ENCODE measurements at regions not wholly inside any gene's neighbourhood (a gene's known extent, or its start where the extent isn't known, plus 50 kb on each side); places are given as distances from the start of the nearest gene placed in this dataset.

DNA sequence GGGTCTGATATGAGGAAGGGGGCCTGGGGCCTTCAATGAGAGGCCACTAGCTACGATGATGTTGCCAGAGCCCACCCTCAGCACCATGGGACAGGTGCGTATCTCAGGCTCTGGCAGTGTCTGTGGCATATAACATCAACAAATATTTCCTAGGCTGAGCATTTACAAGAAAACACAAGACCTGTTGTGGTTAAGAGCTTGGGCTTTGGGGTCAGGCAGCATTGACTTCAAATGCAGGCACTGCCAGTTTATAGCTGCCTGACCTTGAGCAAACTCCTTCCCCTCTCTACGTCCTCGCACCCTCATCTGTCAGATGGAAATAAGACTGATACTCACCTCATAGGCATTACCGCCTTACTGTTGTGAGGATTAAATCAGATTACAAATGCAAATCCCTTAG, 156.0 kb downstream of the KATNAL1 start:
- no peak for DNase-seq

DNA sequence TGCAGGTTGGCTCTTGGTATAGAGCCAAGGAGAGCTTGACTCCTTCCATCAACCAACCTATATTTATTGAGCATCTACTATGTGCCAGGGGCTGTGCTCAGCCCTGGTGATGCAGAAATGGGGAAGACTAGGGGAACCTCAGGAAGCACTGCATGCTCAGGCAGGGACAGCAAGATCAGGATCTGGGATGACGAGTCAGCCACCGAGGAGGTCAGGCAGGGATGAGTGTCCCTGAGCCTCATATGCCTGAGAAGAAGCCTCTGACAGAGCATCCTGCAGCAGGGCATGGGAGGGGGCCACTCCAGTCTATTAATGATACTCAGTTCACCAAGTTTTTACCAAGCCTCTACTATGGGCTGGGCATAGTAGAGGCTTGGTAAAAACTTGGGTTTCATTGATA, 158.1 kb downstream of the KATNAL1 start:
- no peak for DNase-seq

DNA sequence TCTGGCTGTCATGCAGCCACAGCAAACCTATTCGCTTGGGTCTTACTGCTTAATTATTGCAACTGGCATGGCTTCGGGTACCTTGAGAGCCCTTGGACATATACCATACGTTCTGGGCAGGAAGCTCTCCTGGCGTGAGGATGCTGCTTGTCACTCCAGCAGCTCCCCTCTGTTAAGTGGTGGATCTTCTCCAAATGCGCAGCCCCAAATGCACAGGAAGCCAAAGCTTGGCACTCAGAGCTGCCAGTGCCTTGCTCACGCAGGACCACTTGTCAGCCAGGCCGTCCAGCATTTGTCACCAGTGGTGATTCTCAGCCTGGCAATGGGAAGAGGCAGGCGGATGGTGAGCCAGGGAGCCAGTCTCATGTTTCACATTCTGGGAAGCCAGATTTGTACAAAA, 158.6 kb downstream of the KATNAL1 start:
- no peak for DNase-seq

DNA sequence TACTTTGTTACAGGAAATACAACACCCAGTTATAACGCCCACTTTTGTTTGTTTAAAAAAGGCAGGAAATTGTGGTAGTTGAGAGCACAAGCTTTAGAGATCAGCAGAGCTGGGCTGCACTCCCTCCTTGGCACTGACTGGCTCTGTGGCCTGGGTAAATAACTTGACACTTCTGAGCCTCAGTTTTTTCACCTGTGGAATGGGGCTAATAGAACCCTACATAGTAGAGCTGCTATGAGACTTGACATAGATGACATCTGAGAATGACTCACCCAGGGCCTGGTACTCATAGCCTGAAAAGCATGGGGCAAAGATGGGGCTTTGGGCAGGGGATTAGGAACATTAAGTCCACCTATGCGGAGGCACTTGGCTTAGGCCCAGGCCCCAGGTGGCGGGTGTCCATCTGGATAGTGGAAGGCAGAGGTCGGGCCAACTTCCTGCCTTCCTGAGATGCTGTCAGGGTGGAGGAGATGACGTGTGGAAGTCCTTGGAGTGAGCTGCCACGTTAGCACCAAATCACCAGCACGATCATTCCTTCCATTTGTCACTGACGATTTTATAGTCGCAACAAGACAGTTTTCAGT, 159.1 kb downstream of the KATNAL1 start:
- DNase-seq: no peak

DNA sequence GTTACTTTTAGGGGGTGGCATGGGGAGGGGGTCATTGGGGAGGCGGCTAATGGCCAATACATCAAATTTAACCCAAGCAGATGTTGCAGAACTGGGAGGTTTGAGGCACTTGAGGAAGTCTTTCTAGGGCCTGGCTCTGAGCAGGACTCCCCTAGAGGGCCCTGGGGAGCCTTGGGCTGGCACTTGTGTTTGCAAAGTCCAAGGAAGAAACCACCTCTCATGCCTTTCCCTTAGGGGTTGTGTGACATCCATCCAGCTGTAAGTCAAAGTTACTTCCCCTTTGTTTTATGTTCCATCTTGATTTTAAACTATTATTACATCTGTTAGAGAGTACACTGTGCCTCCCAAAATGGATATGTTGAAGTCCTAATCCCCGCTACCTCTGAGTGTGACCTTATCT, 159.9 kb downstream of the KATNAL1 start:
- no peak for DNase-seq

DNA sequence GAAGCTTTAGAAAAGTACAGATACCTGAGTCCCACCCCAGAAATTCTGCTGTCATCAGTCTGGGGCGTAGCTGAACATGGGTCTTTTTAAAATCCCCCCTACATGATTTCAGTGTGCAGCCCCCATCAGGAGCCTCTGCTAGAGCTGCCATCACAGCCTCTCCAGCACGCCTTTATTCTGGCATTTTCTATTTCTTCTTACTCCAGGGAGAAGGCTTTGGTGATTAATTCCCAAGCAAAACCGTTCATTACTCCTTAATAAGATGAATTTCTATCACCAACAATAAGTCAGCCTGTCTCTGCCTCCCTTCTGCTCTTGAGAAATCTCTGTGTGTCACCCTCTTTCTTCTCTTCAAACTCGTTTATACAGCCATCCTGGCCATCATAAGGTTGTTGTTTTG, 160.3 kb downstream of the KATNAL1 start:
- no peak for DNase-seq

DNA sequence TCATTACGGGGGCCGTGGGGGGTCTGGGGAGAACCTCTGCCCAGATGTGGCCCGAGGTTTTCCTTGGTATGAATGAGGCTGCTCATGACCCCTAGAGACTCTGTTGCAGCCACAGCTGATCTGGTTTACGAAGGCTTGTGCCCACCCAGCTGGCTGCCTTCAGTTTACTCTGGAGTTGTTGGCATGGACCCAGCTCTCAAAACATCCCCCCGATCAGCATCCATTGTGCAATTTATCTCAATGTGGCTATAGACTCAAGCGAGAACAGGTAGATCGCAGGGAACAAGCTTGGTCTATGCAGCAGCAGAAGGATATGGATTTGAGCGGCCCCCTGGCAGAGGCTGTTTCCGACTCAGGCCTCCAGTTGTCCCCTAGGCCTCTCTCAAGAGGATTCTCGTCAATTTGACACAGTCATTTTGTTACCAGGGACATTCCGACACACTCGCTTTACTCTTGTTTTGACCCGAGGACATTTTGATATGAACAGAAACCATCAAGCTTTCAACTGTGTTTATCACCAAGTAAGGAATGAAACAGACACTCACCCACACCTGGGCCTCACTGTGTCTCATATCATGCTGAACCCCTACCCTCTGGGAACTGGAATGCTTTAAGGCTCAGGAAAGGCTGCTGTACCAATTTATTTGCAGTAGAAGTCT, 161.5 kb downstream of the KATNAL1 start:
- peak; percentile 63 for DNase-seq

DNA sequence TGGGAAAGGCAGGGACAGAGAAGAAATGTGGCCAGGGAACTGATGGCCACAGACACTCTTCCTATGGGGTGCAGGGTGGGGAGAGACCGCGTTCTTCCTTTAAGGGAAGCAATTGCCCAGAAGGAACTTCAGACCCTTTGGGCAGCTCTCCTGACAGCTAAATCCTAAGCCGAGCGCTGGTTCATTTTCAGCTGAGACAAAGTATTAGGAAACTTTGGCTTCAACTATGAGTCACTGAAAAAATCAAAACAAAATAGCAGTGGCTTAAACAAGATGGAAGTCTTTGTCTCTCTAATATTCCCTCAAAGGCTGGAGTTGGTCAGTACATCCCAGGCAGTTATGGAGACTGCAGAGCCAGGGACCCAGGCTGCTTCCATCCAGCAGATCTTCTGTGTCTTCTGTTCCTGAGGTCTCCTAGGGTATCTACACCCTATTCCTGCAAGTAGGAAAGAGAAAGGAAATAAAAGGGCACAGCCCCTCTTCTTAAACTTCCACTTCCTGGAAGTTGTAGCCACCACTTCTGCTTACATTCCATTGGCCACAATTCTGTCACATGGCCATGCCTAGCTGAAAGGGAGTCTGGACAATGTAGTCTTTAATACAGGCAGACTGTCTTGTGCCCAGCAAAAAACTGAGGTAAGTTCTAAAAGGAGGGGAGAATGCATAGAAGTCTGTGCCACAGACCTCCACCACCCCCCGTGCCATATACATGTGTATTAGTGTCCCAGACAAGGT, 163.5 kb downstream of the KATNAL1 start:
- no peak for DNase-seq

DNA sequence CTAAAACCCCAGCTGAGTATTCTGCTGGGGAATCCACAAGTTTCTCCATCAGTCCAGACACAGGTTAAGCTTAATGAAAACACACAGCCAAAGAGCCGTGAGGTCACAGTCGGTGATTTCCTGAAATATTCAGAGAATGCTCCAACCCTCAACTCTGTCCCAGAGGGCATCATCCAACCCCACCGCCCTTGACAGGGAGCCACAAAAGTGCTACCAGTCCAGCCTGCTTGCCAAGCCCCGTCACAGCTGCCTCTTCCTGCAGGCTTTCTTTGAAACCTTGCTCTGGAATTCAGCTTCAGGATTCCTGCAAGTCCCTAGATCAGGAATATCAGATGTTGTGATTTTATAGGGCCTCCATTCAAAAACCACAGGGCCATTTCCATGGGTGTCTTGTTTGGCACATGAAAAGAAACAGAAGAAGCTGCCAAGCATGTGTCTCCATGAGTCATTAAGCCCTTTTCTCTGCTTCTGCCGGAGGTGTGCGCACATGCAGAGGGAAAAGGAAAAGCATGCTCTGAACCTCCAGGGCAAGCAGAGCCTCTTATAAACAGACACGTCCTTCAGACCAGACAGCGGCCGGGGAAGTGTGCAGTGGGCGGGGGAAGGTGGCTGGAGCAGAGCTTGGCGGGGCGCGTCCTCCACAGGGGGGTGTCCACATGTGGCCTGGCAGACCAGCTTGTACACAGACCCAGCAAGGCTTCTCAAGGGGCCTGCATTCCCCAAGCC, 164.7 kb downstream of the KATNAL1 start:
- no peak for DNase-seq

DNA sequence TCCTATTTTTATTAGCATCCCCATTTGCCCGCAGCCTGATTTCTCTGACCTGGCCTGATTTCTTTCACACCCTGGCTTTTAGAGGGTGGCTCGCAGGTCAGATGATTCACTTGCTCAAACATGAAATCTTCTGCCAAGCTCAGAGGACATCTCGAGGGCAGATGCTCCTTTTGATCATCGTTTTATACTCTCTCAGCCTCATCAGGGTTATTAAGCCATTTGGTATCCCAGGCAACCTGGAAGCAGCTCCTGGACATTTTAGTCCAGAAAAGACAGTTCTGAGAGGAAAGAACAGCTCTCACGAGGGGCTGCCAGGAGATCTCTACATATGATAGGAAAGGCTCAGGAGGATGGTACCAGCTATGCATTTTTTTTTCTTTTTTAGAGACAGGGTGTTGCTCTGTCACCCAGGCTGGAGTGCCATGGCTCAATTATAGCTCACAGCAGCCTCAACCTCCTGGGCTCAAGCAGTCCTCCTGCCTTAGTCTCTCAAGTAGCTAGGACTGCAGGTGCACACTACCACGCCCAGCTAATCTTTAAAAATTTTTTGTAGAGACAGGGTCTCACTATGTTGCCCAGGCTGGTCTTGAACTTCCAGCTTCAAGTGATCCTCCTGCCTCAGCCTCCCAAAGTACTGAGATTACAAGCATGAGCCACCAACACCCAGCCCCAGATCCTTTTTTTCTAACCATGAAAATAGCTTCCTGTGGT, 165.4 kb downstream of the KATNAL1 start:
- DNase-seq: no peak

DNA sequence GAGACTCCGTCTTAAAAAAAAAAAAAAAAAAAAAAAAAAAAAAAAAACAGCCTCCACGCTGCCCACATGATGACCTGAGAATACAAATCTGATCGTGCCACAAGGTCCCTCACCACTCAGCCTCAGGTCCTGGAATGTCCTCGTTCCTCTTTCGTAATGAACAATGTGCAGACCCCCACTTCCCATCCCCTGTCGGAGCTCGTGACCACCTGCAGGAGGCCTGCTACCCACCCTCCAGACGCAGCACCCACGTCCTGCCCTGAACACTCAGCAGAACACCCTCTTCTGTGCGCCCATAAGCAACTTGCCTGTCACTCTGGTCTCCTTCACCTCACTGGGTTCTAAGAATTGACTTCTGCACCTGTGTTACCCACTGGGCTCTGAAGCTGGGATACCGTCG, 166.4 kb downstream of the KATNAL1 start:
- DNase-seq: no peak

DNA sequence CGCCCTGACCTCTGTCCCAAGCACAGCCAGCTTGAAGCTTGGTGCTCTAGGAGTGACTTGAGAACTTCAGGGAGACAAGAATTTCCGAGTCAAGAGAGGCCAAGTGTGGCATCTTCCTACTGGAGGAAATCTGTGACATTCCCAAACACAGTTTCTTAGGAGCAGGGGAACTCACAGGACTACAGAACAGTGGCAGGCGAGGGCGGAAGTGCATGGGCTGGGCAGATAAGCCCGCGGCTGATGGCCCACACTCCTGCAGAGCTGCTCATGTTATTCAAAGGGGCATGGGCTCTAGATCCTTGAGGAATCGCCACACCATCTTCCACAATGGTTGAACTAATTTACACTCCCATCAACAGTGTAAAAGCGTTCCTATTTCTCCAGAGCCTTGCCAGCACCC, 168.8 kb downstream of the KATNAL1 start:
- DNase-seq: no peak

DNA sequence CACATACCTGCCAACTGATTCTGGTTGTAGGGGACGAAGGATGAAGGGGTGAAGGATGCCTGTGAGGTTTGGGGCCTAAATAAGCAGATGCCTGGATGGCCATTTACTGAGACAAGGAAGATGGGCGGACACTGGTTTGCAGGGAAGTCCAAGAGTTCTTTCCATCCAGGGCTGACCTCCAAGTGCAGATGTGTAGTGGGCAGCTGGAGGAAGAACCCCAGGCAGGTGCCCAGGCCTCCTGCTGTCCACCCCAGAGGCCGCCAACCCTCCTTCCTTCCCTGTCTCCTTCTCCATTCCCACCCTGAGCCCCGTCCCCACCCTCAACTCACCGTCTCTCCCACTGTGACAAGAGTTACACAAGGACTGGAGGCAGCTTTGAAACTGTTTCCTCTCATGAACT, 171.5 kb downstream of the KATNAL1 start:
- DNase-seq: no peak

DNA sequence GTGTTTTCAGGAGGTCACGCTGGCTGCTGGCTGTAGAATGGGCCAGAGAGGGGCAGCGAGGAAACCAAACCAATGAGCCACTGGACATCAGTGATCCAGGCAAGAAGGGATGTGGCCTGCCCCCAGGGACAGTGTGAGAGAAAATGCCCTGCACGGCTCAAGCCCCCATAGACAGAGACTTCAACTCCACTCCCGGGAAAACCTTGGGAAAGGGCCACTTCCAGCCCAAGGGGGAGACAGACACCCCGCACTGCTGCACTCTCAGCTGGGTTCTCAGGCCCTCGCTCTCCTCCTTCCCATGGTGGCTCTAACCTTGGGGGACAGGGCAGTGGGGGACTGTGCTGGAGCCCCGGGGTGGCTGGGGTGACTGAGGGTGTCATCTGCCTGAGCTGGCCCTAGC, 172.0 kb downstream of the KATNAL1 start:
- no peak for DNase-seq

DNA sequence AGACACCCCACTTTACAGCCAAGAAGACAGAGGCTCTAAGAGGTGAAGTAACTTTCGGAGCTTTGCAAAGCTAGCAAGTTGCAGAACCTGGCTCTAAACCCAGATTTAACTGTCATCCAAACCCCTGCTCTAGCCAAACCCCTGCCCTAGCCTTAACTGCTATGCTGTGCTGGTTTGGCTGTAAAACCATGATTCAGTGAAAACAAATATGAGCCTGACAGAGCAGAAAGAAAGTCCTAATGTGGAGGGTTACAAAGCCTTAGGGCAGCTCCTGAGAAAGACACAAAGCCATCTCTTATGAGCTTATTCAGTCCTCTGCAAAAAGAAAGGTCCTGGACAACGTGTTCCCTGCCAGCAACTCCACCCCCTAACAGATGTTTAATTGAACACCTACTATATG, 172.8 kb downstream of the KATNAL1 start:
- DNase-seq: no peak

DNA sequence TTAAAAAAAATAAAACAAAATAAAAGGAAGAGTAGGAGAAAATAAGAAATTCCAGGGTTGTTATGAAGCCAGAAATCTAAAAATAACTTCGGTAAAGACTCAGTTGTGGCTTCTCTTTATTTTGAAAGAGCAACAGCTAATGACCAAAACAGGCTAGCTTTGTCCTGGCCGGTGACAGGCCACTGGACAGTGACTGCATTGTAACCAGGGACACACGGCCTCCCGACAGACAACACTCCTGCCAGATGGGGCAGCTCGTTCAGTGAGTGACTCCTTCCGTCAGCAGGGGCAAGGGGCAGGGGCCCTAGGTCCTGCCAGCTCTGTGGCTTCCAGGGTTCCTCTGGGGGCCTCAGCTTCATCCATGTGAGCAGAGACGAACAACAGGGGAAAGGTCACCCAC, 173.4 kb downstream of the KATNAL1 start:
- DNase-seq: no peak

DNA sequence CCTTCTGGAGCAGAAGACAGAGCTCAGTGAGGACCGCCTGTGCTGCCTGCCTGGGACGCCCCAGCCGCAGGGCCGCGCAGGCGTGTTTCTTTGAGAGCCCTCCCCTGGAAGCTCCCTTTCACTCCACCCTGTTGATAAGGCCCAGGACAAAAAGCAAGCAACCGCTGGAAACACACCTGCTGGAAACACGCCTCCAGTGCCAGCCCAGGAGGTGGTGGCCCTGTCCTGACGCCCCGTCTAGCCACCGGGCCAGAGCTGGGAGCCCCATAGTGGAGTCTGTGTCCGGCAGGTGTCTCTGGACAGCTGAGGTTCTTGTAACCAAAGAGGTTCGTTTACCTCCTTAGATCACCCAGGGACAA, 173.8 kb downstream of the KATNAL1 start:
- DNase-seq: no peak

DNA sequence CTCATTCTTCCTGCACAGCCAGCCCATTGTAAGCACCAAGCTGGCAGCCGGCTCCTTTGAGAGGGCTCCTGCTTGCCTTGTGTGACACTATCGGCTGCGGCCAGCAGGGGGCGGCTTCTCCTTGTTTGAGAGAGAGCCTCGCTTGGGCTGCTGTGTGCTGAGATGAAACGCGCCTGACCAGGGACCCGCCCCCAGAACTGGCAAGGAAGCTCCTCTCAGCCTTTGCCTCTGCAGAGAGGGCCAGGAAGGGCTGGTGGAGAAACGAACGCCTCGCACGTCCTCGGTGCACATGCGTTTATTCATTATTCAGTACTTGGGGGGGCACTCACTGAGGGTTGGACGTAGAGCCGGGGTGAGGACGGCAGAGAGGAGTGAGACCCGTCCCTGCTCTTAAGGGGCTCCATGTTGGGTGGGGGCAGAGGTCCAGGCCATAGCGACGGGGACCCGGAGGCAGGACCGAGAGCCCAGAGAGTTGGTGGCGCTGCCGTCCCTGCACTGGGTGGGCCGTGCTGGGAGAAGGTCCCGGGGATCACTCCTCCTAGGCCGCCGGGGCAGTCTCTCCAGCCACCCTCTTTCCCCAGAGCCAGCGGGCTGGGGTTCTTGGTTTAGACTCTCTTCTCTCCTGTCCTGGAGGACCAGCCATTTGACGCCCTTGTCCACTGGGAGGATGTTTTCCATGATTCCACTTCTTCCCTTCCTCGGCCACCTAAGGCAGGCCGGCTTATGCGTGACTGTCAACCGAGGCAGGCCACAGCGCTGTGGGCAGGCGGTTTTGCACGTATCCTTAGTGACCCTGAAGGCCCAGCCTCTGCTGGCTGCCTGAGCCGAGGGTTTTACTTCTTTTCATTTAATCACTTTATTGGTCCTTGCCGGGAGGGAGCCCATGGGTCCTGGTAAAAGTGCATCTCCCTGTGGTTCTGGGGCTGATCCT, 174.5 kb downstream of the KATNAL1 start:
- peak; percentile 99 for DNase-seq

DNA sequence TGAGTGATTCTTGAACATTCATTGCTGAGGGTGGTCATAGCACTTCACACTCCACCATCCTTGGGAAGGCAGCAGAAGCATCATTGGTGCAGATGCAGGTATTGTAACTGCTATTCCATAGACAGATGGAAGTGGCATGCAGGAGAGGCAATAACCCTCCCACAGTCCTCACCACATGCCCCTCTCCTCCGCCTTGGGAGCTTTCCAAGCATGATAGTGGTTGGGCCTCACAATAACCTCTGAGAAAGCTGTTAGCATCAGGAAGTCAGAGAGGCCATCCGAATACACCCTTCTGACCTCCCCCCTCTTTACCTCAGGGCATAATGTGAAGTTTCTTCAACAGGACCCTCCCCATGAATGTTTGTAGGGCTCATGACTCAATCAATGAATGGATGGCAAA, 177.9 kb downstream of the KATNAL1 start:
- no peak for DNase-seq

DNA sequence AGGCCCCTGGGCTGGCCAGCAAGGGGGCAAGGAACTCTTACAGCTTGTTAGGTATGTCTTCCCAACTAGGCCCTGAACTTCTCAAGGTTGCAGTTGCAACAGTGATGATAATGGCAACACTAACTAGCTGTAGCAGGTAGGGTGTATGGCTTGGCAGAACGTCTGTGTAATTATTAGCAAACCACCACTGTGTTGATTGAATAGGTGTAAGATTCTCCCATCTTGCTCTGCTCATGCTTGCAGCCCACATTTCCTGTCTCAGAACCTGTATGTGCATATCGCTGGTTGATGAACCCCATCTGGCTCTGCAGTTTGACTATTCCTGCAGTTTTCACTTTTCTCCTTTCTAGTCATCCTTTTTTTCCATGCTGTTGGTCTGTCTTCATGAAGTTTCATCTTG, 178.8 kb downstream of the KATNAL1 start:
- DNase-seq: no peak

DNA sequence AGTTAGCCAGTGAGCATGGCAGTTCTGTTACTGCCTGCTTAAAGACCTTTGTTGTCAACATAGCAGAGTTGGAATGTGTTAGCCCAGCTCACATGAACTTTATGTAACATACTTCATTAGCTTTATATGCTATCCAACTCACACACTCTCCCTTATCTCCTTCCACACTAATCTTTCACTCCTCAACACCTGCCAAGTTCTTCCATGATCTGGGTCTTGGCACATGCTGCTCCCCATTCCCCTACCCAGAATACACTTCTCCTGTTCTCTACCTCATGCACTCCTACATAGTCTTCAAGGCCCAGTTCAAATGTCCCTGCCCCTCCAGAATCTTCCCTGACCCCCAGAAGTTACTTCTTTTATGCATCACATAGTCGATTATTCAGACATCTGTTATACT, 179.3 kb downstream of the KATNAL1 start:
- DNase-seq: no peak

DNA sequence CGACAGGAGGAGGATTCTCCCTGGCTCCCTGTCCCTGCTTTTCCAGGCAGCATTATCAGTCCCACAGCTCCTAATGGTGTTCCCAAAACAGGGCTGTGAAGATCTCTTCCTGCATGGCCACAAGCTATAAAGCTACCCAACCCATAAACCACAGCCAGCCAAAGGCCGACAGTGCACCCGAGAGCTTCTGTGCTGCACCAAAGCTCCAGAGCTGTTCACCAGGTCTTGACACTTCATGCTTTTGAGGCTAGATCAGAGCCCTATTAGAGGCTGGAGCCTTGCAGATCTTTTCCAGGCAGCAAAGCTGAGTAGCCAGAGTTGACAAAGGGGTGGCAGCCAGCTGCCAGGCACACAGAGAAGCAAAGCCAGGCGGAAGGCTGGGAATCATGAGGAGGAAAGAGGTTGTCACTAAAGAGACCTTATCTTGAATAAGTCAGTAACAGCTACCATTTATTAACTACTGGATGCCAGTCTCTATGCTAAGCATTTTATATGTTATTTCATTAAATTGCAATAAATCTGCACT, 180.4 kb downstream of the KATNAL1 start:
- no peak for DNase-seq
